ENCODE measurements at regions not wholly inside any gene's neighbourhood (a gene's known extent, or its start where the extent isn't known, plus 50 kb on each side); places are given as distances from the start of the nearest gene placed in this dataset.

DNA sequence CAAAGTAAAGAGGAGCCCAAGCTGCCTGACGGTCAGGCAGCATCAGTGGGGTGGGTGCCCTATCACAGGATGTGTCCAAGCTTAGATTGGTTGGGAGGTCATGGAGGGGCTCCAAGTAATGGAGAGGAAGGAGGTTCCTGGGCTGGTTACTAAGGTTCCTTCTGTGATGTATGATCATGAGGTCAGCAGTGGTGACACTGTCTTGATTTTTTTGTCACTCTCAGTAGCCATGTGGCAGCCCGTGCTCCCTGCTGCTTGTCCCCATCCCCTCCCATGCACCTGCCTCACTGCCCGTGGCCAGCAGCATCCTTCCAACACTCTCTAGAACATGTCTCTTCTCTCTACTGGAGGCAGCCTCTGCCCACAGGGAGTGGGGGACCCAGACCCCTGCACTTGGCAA is 261.7 kb downstream of the TLE3 start:
- H3K9ac ChIP-seq (ENCODE audit: low read length): no peak overlapping the region
- H3K4me3 ChIP-seq (ENCODE audit: low read depth, low read length, poor library complexity, severe bottlenecking): no peak overlapping the region
- no peak for TF ChIP-seq EZH2 (IDR thresholded peaks at IDR 0.05; ENCODE audit: borderline replicate concordance, low read length)
- TF ChIP-seq, protein P1, sequence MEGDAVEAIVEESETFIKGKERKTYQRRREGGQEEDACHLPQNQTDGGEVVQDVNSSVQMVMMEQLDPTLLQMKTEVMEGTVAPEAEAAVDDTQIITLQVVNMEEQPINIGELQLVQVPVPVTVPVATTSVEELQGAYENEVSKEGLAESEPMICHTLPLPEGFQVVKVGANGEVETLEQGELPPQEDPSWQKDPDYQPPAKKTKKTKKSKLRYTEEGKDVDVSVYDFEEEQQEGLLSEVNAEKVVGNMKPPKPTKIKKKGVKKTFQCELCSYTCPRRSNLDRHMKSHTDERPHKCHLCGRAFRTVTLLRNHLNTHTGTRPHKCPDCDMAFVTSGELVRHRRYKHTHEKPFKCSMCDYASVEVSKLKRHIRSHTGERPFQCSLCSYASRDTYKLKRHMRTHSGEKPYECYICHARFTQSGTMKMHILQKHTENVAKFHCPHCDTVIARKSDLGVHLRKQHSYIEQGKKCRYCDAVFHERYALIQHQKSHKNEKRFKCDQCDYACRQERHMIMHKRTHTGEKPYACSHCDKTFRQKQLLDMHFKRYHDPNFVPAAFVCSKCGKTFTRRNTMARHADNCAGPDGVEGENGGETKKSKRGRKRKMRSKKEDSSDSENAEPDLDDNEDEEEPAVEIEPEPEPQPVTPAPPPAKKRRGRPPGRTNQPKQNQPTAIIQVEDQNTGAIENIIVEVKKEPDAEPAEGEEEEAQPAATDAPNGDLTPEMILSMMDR (IDR thresholded peaks at IDR 0.05; ENCODE audit: low read length): no peak

DNA sequence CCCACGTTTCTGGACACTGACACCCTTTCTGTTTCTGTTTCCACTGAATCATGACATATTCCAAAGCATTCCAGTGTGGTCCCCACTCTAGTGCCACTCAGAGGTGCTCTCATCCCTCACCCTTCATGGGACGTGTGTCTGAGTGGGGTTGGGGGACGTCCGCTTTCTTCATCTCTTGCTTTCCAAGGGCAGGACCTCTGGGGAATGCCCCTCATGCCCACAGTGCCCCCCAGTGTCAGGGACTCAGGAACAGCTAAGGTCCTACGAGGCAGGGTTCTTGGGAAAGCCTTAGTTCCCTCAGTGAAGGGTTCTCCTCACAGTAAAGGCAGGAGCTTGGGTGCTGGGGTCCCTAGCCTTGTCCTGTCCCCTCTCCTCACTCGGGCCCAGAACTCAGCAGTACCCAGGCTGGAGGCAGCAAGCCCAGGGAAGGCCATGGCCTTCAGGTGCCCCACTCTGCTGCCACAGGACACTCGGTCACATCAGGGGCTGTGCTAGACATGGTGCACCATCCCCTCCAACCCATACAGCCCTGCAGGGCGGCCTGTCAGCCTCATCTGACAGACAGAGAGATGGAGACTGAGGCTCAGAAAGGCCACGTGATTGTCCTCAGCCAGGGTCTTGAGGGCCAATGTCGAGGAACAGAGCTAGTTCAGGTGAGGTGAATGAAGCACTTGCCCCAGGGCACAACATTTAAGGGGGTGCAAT is 261.0 kb downstream of the TLE3 start:
- H3K9me3 ChIP-seq (ENCODE audit: low read length): no peaks in the 10 kb centered on the region
- no peaks in the 10 kb centered on the region for H3F3A ChIP-seq (ENCODE audit: insufficient read depth, low read length)
- H3K4me1 ChIP-seq (ENCODE audit: insufficient read depth, low read length, severe bottlenecking): peaks cover 26% of the 10 kb centered on the region
- H3K79me2 ChIP-seq (ENCODE audit: insufficient read depth, low read length): no peaks in the 10 kb centered on the region
- no peaks in the 10 kb centered on the region for H4K20me1 ChIP-seq (ENCODE audit: insufficient read depth, low read length)
- no peak overlapping the region for H3K4me3 ChIP-seq (ENCODE audit: low read depth, low read length, poor library complexity, severe bottlenecking)
- H3K27ac ChIP-seq (ENCODE audit: low read depth, low read length, poor library complexity, severe bottlenecking): no peak overlapping the region
- H3K4me2 ChIP-seq (ENCODE audit: low read length): no peak overlapping the region
- TF ChIP-seq, protein P1 (IDR thresholded peaks at IDR 0.05; ENCODE audit: low read length): no peak
- TF ChIP-seq EZH2 (IDR thresholded peaks at IDR 0.05; ENCODE audit: borderline replicate concordance, low read length): no peak
- H3K9me2 ChIP-seq (ENCODE audit: low read depth, low read length): no peaks in the 10 kb centered on the region
- H3K9ac ChIP-seq (ENCODE audit: low read length): no peak overlapping the region
- peaks cover 6% of the 10 kb centered on the region; the same call in 1 of the 2 replicates for H3K27me3 ChIP-seq (ENCODE audit: insufficient read depth, low read length)
- H3K36me3 ChIP-seq (ENCODE audit: insufficient read depth, low read length): no peaks in the 10 kb centered on the region; the same call in 1 of the 2 replicates
- no peak overlapping the region for H2AFZ ChIP-seq (ENCODE audit: low read length)

More for the DNA sequence above, 261.7 kb downstream of the TLE3 start:
- H3K9me3 ChIP-seq (ENCODE audit: low read length): no peaks in the 10 kb centered on the region
- H3K79me2 ChIP-seq (ENCODE audit: insufficient read depth, low read length): no peaks in the 10 kb centered on the region
- peaks cover 26% of the 10 kb centered on the region for H3K4me1 ChIP-seq (ENCODE audit: insufficient read depth, low read length, severe bottlenecking)
- no peaks in the 10 kb centered on the region for H3F3A ChIP-seq (ENCODE audit: insufficient read depth, low read length)
- H3K9me2 ChIP-seq (ENCODE audit: low read depth, low read length): no peaks in the 10 kb centered on the region
- no peaks in the 10 kb centered on the region; the same call in 1 of the 2 replicates for H3K36me3 ChIP-seq (ENCODE audit: insufficient read depth, low read length)
- no peaks in the 10 kb centered on the region for H4K20me1 ChIP-seq (ENCODE audit: insufficient read depth, low read length)
- H3K27ac ChIP-seq (ENCODE audit: low read depth, low read length, poor library complexity, severe bottlenecking): no peak overlapping the region
- H3K4me2 ChIP-seq (ENCODE audit: low read length): no peak overlapping the region; the same call in 1 of the 2 replicates
- H2AFZ ChIP-seq (ENCODE audit: low read length): no peak overlapping the region
- peaks cover 6% of the 10 kb centered on the region; the same call in 1 of the 2 replicates for H3K27me3 ChIP-seq (ENCODE audit: insufficient read depth, low read length)

DNA sequence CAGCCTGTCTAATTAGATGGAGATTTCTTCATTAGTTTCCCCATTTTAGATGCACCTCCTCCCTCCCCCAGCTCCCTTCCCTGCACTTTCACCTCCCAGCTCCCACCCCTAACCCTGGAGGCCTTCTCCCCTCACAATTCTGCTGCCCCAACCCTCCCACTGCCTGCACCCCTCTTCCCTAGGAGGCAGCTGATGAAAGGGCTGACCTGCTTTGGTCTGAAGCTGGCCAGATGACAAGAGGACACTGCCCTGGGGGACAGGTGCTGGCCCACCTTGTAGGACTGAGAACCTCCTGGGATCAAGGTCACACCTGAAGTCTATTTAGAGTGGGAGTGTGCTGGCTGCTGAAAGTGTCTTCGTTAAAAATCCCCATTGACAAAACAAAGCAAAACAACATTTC is 259.4 kb downstream of the TLE3 start:
- no peak overlapping the region for H3K4me3 ChIP-seq (ENCODE audit: low read depth, low read length, poor library complexity, severe bottlenecking)
- TF ChIP-seq EZH2 (IDR thresholded peaks at IDR 0.05; ENCODE audit: borderline replicate concordance, low read length): no peak
- TF ChIP-seq, protein P1 (IDR thresholded peaks at IDR 0.05; ENCODE audit: low read length): no peak
- peaks cover 6% of the 10 kb centered on the region; the same call in 1 of the 2 replicates for H3K27me3 ChIP-seq (ENCODE audit: insufficient read depth, low read length)
- no peaks in the 10 kb centered on the region for H3F3A ChIP-seq (ENCODE audit: insufficient read depth, low read length)
- no peaks in the 10 kb centered on the region for H3K9me2 ChIP-seq (ENCODE audit: low read depth, low read length)
- H3K9ac ChIP-seq (ENCODE audit: low read length): no peak overlapping the region
- H3K9me3 ChIP-seq (ENCODE audit: low read length): no peaks in the 10 kb centered on the region
- no peak overlapping the region for H3K27ac ChIP-seq (ENCODE audit: low read depth, low read length, poor library complexity, severe bottlenecking)
- no peak overlapping the region for H3K4me2 ChIP-seq (ENCODE audit: low read length)
- peaks cover 30% of the 10 kb centered on the region for H3K4me1 ChIP-seq (ENCODE audit: insufficient read depth, low read length, severe bottlenecking)
- no peaks in the 10 kb centered on the region for H4K20me1 ChIP-seq (ENCODE audit: insufficient read depth, low read length)
- no peaks in the 10 kb centered on the region for H3K79me2 ChIP-seq (ENCODE audit: insufficient read depth, low read length)
- no peaks in the 10 kb centered on the region; the same call in 1 of the 2 replicates for H3K36me3 ChIP-seq (ENCODE audit: insufficient read depth, low read length)
- no peak overlapping the region for H2AFZ ChIP-seq (ENCODE audit: low read length)
